Large intestine (tissue), 3 donors: ENCODE measurements at regions not wholly inside any gene's neighbourhood (a gene's known extent, or its start where the extent isn't known, plus 50 kb on each side); places are given as distances from the start of the nearest gene placed in this dataset.

Source experiments
- DNase-seq, 2 donors: peaks; one replicate each; pipeline versions ENCODE4 v3.0.0 to v3.0.0-alpha.2; 2013
- H3K27ac ChIP-seq: one replicate; pipeline ENCODE4 v1.5.1; 2013; ENCODE audit warnings: low read length
- H3K27me3 ChIP-seq: 2 replicates; pipeline ENCODE4 v1.6.1; 2013; ENCODE audit warnings: low read length; ENCODE audit not compliant: control insufficient read depth, insufficient read depth
- H3K36me3 ChIP-seq: 2 replicates; pipeline ENCODE4 v1.6.1; 2013; ENCODE audit warnings: low read length; ENCODE audit not compliant: control insufficient read depth, insufficient read depth
- H3K4me1 ChIP-seq: one replicate; pipeline ENCODE4 v1.6.1; 2013; ENCODE audit warnings: low read length; ENCODE audit not compliant: control insufficient read depth, insufficient read depth
- H3K4me3 ChIP-seq: one replicate; pipeline ENCODE4 v1.5.1; 2013; ENCODE audit warnings: low read length
- H3K9me3 ChIP-seq: one replicate; pipeline ENCODE4 v1.6.1; 2013; ENCODE audit warnings: mild to moderate bottlenecking, low read depth, low read length, moderate library complexity; ENCODE audit not compliant: control insufficient read depth
- WGBS: methylation state at CpG from one replicate; pipeline ENCODE4 v1.1.5; 2013; ENCODE audit warnings: low lambda C conversion rate; ENCODE audit not compliant: insufficient coverage; 5-methylcytosine and 5-hydroxymethylcytosine counted together

DNA sequence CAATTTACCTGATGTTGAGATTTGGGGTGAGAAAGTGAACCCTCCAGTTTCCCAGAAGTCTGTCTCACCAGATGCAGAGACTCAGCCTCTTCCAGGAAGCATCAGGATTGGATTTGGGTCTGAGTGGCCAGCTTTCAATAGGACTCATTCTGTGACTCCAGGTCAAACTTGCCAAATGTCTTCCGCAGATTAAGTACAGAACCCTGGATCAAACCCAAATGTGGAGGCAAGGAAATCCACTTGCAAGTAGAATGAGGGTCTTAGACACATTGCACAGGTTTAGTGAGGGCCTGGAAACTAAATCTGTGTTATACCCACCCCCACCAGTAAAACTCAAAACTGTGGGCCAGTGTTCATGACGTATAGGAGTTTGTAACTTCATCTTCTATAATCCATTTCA is 372.2 kb upstream of the MGMT start:
- Histone ChIP-seq H3K4me1 (no peaks in the 10 kb centered on the region), H3K27me3 (peaks cover 3% of the 10 kb centered on the region), H3K27ac (no peak overlapping the region), H3K4me3 (no peak overlapping the region), H3K36me3 (no peaks in the 10 kb centered on the region), H3K9me3 (no peaks in the 10 kb centered on the region)
- no peak for DNase-seq
- no CpG with 5 or more reads among the region's 2 CpGs for WGBS

DNA sequence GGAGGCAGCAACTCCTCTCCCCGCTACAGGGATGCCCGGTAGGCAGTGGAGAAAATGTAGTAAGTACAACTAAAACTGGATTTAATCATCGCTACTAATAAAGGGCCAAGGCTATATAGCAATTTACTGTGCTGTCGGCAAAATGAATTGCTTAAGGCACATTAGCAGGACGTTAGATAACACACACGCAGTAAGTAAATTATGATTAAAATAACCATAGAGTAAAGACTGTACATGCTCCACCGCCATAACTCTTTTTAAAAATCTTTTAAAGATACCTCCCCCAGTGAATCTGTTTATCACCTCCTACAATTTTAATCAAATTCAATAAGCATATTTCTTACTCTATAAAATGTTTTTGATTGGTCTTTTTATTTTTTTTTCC is 371.4 kb upstream of the MGMT start:
- Histone ChIP-seq H3K4me3 (no peak overlapping the region), H3K36me3 (no peaks in the 10 kb centered on the region), H3K4me1 (no peaks in the 10 kb centered on the region), H3K9me3 (no peaks in the 10 kb centered on the region), H3K27me3 (peaks cover 3% of the 10 kb centered on the region), H3K27ac (no peak overlapping the region)
- 77% methylated on average over 3 of the region's 7 CpGs for WGBS
- DNase-seq, result no peak

DNA sequence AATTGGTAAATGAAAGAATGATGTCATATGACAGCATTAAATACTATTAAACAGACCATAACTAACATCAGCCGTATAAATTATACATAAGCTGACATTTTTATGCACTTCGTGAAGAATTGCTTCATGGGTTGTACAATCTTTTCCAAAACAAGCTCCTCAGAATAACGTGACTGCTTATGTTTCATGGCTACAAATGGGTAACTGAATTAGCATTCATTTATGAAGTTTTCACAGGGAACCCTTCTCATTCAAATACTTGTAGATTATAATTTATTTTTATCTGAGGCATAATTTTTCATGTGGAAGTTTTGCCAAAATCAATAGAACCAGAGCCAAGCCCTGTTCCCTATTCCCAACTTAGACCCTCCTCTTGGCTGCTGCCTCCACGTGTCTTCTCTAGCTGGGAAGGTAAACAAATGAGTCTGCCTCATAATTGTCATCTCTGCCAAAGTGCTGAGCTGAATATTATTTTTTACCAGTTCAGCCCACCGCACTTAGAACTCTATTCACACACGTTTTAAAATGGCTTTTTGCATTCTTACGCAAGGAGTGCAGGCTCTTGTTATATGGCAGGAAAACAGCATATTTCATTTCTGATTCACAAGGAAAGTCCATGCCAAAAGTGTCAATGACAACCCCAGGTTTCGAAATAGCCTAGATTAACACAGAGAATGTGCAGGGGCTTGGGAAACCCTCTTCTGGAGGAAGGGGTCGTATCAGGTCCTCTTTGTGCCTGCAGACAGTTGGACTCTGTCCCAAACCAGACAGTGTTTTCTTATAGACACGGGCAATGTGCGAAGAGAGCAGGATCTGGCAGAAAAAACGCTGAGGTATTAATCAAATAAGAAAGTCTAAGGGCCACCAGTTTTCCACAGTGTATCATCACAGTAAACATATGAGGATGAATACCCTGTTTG is 370.7 kb upstream of the MGMT start:
- Histone ChIP-seq H3K27me3 (peaks cover 3% of the 10 kb centered on the region), H3K4me1 (no peaks in the 10 kb centered on the region), H3K27ac (no peak overlapping the region), H3K9me3 (no peaks in the 10 kb centered on the region), H3K4me3 (no peak overlapping the region), H3K36me3 (no peaks in the 10 kb centered on the region)
- peak in 1 of 2 donors; percentile 10 for DNase-seq
- 75% methylated on average over 5 of the region's 12 CpGs for WGBS

DNA sequence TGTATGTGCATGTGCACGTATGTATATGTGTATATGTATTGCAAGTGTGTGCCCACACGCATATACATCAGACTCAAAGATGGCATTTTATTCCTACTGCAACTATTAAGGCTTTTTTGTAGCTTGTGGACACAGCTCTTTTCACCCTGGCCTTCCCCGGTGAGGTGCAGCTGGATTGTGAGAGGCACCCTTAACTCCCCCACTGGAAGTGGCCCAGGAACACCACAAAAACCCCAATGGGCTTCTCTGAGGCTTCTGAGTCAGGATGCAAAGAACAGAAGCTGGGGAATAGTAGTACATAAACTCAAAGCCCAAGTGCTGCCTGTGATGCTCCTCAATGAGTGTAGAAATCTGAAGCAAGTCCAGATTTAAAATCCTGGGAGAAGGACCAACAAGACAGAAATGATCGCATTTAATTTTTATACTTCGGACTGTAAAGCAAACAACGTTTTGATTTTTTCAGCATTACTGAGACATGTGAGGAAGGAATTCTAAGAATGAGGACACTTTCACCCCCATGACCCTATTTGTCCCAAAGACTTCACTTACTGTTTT is 369.2 kb upstream of the MGMT start:
- WGBS, result 86% methylated on average over 1 of the region's 6 CpGs
- no peaks in the 10 kb centered on the region for H3K9me3 ChIP-seq
- no peaks in the 10 kb centered on the region for H3K36me3 ChIP-seq
- DNase-seq, result no peak
- H3K4me1 ChIP-seq, result no peaks in the 10 kb centered on the region
- no peak overlapping the region for H3K27ac ChIP-seq
- H3K27me3 ChIP-seq, result peaks cover 5% of the 10 kb centered on the region
- no peak overlapping the region for H3K4me3 ChIP-seq

DNA sequence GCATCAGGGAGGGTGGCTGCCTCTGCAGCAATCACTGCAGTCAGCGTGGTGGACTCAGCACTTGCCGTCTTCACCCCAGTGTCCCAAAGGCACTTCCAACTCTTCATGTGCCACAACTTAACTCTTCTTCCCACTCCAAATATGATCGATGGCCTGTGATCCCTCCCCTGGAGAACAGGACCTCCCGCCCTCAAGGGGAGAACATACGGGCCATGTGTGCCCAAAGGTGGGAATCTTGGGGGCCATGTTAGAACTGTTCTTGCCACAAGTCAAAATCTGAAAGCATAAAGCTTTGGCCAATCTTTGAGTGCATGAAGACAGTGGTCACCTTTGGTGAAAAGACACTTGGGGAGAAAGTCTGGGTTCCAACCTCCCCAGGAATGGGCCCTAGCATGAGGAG is 368.5 kb upstream of the MGMT start:
- peaks cover 5% of the 10 kb centered on the region for H3K27me3 ChIP-seq
- H3K4me3 ChIP-seq, result no peak overlapping the region
- H3K9me3 ChIP-seq, result no peaks in the 10 kb centered on the region
- no peaks in the 10 kb centered on the region for H3K4me1 ChIP-seq
- no peak for DNase-seq
- no CpG with 5 or more reads among the region's 5 CpGs for WGBS
- no peaks in the 10 kb centered on the region for H3K36me3 ChIP-seq
- H3K27ac ChIP-seq, result no peak overlapping the region

DNA sequence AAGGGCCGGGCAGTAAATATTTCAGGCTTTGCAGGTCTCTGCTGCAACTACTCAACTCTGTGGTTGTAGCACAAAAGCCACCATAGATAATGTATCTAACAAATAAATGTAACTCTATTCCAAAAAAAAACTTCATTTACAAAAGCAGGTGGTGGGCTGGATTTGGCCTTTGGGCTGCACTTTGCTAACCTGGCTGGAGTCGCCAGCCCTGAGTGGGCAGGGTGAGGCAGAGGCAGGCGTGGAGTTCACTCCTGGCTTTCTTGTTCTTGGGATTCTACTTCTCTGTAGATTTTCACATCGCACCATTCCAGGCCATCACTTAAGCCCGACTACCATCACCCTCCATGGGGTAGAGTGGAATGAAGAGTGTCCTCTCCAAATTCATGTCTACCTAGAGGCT is 367.6 kb upstream of the MGMT start:
- Histone ChIP-seq H3K27me3 (peaks cover 5% of the 10 kb centered on the region), H3K4me1 (no peaks in the 10 kb centered on the region), H3K36me3 (no peaks in the 10 kb centered on the region), H3K27ac (no peak overlapping the region), H3K4me3 (no peak overlapping the region), H3K9me3 (no peaks in the 10 kb centered on the region)
- 100% methylated on average over 1 of the region's 5 CpGs for WGBS
- DNase-seq, result no peak

DNA sequence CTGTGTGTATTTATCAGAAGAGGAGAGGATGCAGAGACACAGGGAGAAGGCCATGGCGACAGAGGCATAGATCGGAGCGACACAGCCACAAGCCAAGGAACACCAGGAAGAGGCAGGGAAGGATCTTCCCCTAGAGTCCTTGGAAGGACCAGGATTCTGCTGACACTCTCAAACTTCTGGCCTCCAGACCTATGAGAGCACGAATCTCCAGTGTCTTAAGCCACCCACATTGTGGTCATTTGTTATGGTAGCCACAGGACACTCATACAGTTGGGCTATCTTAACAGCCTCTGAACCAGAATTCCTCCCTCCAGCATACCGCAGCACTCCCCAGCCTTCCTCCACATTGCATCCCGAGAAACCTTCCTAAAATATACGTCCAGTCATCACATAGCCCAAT is 367.0 kb upstream of the MGMT start:
- no peaks in the 10 kb centered on the region for H3K36me3 ChIP-seq
- no peaks in the 10 kb centered on the region for H3K4me1 ChIP-seq
- no peak overlapping the region for H3K27ac ChIP-seq
- H3K9me3 ChIP-seq, result no peaks in the 10 kb centered on the region
- H3K4me3 ChIP-seq, result no peak overlapping the region
- WGBS, result no CpG with 5 or more reads among the region's 7 CpGs
- H3K27me3 ChIP-seq, result peaks cover 2% of the 10 kb centered on the region
- DNase-seq, result no peak

DNA sequence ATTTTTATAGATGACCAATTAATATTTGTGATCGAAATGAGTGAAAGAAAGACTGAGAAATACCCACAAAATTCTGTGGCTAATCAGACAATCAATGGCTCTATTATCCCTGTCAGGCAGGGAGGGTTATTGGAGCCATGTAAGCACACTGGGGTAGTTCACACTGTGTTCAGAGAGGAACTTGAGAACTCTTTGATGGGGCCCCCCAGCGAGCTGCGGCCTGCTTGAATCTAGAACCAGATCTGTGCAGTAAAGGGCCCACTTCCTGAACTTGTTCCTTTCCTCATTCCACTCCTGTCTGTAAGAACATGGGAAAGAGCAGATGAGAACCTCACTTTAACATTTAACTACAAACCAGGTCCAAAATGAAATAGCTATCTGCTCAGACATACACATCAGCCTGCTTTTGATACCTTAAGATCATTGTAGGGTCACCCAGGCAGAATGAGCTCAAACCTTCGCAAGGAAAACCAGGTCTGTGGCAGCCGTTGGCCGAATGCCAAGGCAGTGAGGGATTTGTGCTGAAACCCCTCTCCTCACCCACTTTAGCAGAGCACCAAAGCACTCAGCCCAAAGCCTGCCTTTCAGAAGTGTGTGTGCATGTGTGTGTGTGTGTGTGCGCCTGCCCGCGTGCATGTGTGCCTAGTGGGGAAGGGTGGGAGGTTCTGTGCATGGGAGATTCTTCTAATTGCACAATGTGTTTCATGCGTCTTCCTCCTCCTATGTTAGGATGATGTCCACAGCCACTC is 365.6 kb upstream of the MGMT start:
- no CpG with 5 or more reads among the region's 10 CpGs for WGBS
- Histone ChIP-seq H3K36me3 (no peaks in the 10 kb centered on the region), H3K4me1 (no peaks in the 10 kb centered on the region), H3K27ac (no peak overlapping the region), H3K9me3 (no peaks in the 10 kb centered on the region), H3K4me3 (no peak overlapping the region), H3K27me3 (peaks cover 2% of the 10 kb centered on the region)
- DNase-seq, result no peak

DNA sequence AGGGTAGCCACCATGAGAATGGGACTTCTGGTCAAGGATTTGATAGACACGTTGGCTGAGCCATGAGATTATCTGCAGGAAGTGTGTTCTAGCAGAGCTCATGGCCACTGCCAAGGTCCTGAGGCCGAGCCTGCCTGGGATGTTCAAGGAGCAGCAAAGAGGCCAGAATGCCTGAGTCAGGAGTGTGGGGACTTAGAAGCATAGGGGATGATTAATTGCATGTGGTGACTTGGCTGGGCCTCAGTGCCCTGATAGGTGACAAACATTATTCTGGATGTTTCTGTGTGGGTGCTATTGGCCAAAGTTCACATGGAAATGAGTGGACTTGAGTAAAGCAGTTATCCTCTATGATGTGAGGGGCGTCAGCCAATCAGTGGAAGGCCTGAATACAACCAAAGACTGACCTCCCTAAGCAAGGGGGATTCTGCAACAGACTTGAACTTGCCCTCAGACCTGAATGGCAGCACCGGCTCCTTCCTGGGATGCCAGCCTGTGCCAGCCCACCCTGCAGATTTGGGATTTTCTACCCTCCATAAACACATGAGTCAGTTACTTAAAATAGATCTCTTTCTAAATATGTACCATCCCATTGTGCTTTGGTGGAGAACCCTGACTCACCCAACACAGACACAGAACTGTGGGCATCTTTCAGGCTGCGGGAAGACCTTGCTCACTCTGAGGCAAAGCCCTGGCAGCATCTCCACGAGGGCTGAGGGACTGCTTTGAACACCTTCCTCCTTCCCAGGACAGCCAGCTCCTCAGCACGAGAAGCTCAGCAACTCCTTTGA is 363.9 kb upstream of the MGMT start:
- no peak overlapping the region for H3K27ac ChIP-seq
- no peaks in the 10 kb centered on the region for H3K4me1 ChIP-seq
- H3K27me3 ChIP-seq, result peaks cover 2% of the 10 kb centered on the region
- H3K36me3 ChIP-seq, result no peaks in the 10 kb centered on the region
- WGBS, result no CpG with 5 or more reads among the region's 7 CpGs
- no peak overlapping the region for H3K4me3 ChIP-seq
- no peaks in the 10 kb centered on the region for H3K9me3 ChIP-seq
- no peak for DNase-seq
